ENCODE measurements at regions not wholly inside any gene's neighbourhood (a gene's known extent, or its start where the extent isn't known, plus 50 kb on each side); places are given as distances from the start of the nearest gene placed in this dataset.

DNA sequence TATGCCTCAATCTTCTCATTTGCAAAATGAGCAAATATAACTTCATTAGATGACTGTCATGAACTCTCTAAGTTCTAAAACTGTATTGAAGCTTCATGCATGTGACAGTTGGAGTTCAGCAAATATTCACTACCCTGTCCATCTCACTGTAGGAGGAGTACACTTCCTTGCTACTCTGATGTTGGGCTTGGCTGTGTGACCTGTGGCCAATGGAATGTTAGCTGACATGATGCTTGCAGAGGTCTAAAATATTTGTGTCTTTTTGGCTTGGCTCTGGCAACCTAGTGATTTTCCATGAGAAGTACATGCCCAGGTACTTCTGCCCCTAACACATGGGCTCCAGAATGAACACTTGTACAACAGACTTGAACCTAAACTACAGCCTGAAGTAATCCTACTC is 203.1 kb upstream of the ANKH start:
- intact Hi-C loops (cut with DNase I): no loop called here

GRCh38 chr5:15073453-15073852 is 201.9 kb upstream of the ANKH start:
- intact Hi-C loops (cut with DNase I): no loop called here
- no peak for DNase-seq
- no peak for ATAC-seq (ENCODE audit: poor library complexity)

More for the DNA sequence above, 203.1 kb upstream of the ANKH start:
- ATAC-seq (ENCODE audit: poor library complexity) (no peak), DNase-seq (no peak)

GRCh38 chr5:15070907-15071306 is 199.3 kb upstream of the ANKH start:
- DNase-seq (no peak), ATAC-seq (ENCODE audit: poor library complexity) (no peak)
- intact Hi-C loops (cut with DNase I): no loop called here

GRCh38 chr5:15069407-15069905 is 197.9 kb upstream of the ANKH start:
- no peak for ATAC-seq (ENCODE audit: poor library complexity)
- DNase-seq: no peak
- intact Hi-C loops (cut with DNase I): no loop called here

DNA sequence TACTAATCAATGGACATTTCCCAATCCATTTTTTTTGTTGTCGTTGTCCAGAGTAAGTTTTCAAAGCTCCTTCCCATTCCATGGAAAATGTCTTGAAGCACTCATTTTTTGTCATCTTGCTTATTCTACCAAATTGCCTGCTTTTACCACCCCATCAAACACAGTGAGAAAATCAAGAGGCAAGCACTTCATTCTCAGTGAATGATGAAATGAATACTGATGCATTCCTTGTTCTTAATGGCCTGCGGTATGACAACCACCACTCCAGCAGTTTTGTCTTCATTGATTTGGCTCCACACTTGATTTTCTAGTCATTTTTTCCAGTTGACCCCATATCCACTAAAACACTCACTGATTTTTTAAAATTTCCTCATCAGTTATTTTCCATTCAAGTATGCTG is 193.5 kb upstream of the ANKH start:
- ATAC-seq (ENCODE audit: poor library complexity): no peak
- intact Hi-C loops (cut with DNase I): no loop called here
- no peak for DNase-seq

DNA sequence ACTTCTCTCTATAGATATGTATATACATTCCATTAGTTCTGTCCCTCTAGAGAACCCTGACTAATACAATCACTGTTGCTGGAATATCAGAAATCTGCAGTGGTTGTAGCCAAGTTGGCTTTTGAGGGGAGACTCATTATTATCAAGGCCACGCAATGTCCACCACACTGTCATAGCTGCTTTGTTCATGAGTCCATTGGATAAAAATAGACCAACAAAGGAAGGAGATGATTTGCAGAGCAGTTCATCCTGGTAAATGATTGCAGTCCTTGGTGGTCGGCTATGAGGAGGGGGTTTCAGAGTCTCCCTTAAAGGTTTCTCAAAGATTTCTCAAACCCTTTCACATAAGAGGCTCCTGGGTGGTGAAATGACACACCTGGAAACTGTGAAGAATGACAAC is 192.8 kb upstream of the ANKH start:
- DNase-seq (no peak), ATAC-seq (ENCODE audit: poor library complexity) (no peak)
- intact Hi-C loops (cut with DNase I): no loop called here

DNA sequence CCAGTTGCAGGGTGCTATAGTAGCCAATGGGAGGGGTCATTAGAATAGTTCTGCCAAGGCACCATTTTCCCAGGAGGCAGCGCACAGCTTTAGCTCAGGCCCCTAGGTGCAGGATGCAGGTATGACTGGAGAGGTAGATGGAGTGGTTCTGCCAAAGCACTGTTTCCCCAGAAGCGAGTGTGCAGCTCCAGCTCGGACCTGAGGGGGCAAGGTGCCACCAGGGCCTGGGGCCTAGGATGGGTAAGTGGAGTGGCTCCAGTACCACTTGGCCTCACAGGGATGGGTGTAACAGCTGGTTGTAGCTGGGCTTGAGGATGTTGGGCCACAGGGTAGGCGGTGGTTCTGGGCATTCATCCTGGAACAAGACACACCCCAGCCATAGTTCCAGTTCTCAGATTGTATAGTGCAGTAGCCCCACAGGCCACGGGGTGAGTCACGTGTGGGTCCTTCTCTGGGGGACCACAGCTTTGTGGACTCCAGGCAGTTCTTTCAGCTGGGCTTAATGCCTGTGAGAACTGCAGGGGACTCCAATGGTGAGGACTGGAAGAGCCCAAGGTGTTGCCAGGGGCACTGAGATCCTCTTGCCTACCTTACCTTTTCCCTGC is 185.5 kb upstream of the ANKH start:
- no peak for DNase-seq
- intact Hi-C loops (cut with DNase I): no loop called here
- ATAC-seq (ENCODE audit: poor library complexity): no peak

- ATAC-seq (ENCODE audit: poor library complexity): no peak
- intact Hi-C loops (cut with DNase I): no loop called here
- DNase-seq: no peak
These were observed 172.9 kb upstream of the ANKH start for GRCh38 chr5:15044521-15044920.

GRCh38 chr5:15037247-15037908 is 165.8 kb upstream of the ANKH start:
- intact Hi-C loops (cut with DNase I): no loop called here
- ATAC-seq (ENCODE audit: poor library complexity) (no peak), DNase-seq (no peak)

DNA sequence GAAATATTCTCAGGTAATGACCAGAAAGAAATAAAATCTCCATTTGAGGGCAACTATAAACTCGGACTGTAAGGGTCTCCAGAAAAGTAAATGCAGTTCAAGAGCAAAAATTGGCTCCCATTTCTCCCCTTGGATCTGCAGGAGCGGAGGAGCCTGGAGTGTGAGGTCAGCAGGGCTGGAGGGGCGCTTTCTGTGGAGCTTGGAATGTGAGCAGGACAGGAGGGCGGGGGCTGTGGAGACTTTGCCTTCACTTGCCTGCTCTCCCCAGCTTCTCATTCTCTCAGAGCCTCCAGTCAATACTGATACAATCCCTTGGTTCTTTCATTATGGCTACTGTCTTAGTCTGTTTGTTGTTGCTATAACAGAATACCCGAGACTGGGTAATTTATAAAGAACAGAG is 162.8 kb upstream of the ANKH start:
- intact Hi-C loops (cut with DNase I): no loop called here
- no peak for ATAC-seq (ENCODE audit: poor library complexity)
- DNase-seq: no peak

DNA sequence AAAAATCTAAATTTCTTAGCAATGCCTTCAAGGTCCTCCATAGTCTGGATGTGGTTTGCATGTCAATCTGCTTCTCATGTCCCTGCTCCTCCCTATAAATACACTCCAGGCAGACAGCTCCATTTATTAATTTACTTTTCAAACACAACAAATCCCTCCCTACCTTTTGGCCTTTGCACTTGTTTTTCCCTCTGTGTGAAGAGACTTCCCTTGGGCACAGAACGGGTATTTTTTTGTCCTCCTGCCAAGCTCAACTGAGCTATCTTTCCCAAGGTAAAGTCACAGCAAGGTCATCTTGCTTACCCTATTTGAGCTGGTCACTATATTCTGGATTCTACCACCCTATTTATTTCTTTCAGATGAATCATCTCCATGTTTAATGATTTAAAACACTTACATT is 159.6 kb upstream of the ANKH start:
- DNase-seq (no peak), ATAC-seq (ENCODE audit: poor library complexity) (peak; percentile 86)
- intact Hi-C loops (cut with DNase I): no loop called here

DNA sequence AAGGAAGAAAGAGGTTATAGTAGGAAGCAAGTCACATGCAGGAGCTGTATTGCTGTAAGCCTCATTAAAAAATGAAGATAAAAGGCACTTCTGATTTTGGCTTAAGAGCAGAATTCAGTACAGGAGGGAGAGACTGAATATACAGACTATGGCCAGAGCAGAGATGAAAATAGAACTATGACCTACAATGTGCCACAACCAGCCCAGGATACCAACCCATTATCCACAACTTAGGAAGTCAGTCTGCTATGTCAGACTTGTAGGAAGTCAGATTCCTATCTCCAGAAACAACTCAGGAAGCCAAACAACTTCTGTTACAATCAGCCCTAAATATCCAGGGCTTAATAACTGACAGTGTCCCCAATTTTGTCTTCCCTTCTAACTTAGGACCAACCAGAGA is 156.2 kb upstream of the ANKH start:
- ATAC-seq (ENCODE audit: poor library complexity): no peak

GRCh38 chr5:15026944-15027343 is 155.4 kb upstream of the ANKH start:
- DNase-seq (no peak), ATAC-seq (ENCODE audit: poor library complexity) (no peak)
- intact Hi-C loops (cut with DNase I): no loop called here

More for the DNA sequence above, 156.2 kb upstream of the ANKH start:
- no peak for DNase-seq
- intact Hi-C loops (cut with DNase I): no loop called here

DNA sequence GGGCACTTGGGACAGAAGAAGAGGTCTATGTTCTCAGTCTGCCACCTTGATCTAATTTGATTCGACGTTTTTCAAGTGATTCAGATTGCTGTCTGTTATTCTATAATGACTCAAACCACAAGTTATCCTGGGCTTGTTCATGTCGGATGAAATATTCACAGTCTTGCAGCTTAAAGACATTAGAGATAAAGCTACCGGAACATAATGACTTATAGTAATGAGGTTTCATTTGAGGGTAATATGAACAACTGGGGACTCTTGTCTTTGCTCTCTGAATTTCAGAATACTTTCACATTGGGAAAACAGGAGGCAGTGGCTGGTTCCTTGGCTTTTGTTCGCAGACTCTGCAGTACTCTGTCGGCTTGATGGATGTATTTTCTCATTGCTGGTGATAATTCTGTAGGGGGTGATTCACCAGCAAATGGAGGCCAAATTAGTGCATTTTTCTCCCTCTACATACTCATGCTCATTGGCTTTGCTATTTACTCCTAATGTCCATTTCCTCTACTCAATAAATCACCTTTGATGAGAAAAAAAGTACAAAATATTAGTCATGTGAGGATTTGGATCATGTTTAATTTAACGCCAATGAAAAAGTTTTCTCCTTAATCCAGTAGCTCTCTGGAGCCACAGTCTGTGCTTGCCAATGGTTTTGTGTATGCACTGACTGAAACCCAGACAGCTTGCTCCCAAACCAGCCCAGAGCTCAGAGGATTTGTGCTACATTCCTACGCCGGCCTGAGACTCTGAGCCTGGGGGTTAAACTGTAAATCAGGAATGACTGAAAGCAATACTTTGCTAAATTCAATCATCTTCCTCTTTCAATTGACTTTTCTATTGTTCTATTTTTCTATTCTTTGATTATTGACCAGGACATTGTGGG is 154.7 kb upstream of the ANKH start:
- intact Hi-C loops (cut with DNase I): no loop called here
- ATAC-seq (ENCODE audit: poor library complexity) (no peak), DNase-seq (no peak)

DNA sequence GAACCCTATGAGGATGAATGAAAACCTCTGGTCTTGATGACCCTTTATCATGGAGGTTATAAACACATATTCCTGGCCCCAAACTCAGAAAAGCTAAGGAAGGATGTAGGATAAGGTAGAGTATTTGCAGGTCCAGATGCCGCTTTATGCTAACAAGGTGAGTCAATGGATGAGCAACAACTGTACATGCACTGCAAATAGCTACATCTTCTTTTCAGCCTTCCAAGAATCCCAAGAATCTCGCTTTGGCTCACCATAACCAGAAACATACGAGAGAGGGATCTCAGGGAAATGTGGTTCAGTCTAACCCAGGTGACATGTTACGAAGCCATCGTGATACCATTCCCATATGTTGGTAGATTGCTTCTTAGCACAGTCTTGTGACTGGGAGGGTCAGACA is 152.3 kb upstream of the ANKH start:
- intact Hi-C loops (cut with DNase I): no loop called here
- ATAC-seq (ENCODE audit: poor library complexity) (no peak), DNase-seq (no peak)

DNA sequence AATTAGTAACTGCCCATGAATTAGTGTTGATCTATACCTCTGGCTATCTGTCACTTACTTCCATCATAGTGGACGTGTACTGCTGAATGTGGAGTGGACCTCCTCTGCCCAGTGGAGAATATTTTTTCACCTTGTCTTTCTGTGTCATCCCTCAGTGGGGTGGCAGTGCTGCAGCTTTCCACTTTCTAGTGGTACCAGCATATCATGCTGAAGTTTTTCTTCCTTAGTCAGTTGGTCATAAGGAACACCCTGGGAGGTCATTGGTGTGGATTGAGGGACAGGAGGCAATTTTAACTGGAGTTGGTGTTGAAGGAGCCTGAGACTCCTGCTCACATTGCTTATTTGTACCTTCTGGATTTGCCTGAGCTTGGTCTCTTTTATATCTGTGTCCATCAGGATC is 151.7 kb upstream of the ANKH start:
- intact Hi-C loops (cut with DNase I): no loop called here
- DNase-seq (no peak), ATAC-seq (ENCODE audit: poor library complexity) (no peak)

- intact Hi-C loops (cut with DNase I): no loop called here
- DNase-seq (no peak), ATAC-seq (ENCODE audit: poor library complexity) (peak; percentile 77)
These were observed 149.9 kb upstream of the ANKH start for GRCh38 chr5:15021266-15022046.

GRCh38 chr5:15020736-15021135 is 149.2 kb upstream of the ANKH start:
- intact Hi-C loops (cut with DNase I): no loop called here
- ATAC-seq (ENCODE audit: poor library complexity) (no peak), DNase-seq (no peak)

DNA sequence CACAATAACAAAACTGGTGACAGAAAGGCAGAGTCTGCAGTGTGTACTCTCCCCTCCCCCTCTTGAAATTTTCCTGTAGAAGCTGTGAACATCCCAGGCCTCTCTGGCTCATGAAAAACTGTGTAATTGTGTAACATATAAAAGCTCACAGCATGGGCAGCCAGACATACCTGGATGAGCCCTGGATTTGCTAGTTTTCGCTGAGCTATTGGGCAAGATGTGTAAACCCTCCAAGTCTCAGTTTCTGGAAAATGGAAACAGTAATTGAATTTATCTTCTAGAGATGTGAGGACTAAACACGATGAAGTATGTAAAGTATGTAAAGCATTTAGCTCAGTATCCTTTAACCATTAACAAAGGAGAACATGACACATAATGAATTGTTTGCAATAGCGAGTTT is 143.2 kb upstream of the ANKH start:
- DNase-seq: no peak
- intact Hi-C loops (cut with DNase I): loop anchor here (5.0 kb wide), 1 partner anchor 328 kb away; no protein-coding TSS in a partner anchor
- ATAC-seq (ENCODE audit: poor library complexity): no peak

All from Right ventricle myocardium superior (tissue), 1 donor.